ENCODE measurements at regions not wholly inside any gene's neighbourhood (a gene's known extent, or its start where the extent isn't known, plus 50 kb on each side); places are given as distances from the start of the nearest gene placed in this dataset.

DNA sequence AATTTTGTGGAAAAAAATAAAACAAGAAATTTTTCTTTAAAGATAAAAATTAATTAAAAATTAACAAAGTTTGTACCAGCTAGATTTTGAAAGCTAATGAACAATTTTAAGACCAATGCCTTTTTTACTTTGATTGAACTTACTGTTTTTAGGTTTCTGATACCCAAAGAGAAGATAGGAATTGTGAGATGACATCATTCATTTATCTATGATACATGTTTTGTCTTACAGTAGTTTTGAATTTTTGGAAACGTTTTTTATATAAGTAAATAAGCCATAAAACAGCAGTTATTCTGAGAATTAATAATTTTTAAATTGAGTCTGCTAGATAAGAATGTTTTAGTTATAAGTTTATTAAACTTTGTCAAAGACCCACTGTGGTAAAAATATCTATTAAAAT lies 65.0 kb upstream of the GPR174 start:
- H3K4me1 ChIP-seq (ENCODE audit: control insufficient read depth, extremely low read depth, insufficient read depth, low read length) = no peaks in the 10 kb centered on the region
- no peaks in the 10 kb centered on the region for H3K9me1 ChIP-seq (ENCODE audit: control insufficient read depth, extremely low read depth, insufficient read depth, low read length)
- H3K4me2 ChIP-seq (ENCODE audit: control insufficient read depth, extremely low read depth, insufficient read depth, low read depth, low read length) = no peak overlapping the region
- DNase-seq (ENCODE audit: low read depth, low spot score) = no peak
- H3K79me2 ChIP-seq (ENCODE audit: control insufficient read depth, insufficient read depth, low read length) = no peaks in the 10 kb centered on the region
- no peak overlapping the region for H2AFZ ChIP-seq (ENCODE audit: control insufficient read depth, low read length)
- no peaks in the 10 kb centered on the region for H4K20me1 ChIP-seq (ENCODE audit: control insufficient read depth, extremely low read depth, insufficient read depth, low read length)
- dilution Hi-C loops (cut with MboI; ENCODE audit: extremely low pct_ligation_motif_present, low sequenced_read_pairs) = no loop called here
- no peak overlapping the region for H3K9ac ChIP-seq (ENCODE audit: control insufficient read depth, extremely low read depth, insufficient read depth, low read length)
- TF ChIP-seq, protein P1, sequence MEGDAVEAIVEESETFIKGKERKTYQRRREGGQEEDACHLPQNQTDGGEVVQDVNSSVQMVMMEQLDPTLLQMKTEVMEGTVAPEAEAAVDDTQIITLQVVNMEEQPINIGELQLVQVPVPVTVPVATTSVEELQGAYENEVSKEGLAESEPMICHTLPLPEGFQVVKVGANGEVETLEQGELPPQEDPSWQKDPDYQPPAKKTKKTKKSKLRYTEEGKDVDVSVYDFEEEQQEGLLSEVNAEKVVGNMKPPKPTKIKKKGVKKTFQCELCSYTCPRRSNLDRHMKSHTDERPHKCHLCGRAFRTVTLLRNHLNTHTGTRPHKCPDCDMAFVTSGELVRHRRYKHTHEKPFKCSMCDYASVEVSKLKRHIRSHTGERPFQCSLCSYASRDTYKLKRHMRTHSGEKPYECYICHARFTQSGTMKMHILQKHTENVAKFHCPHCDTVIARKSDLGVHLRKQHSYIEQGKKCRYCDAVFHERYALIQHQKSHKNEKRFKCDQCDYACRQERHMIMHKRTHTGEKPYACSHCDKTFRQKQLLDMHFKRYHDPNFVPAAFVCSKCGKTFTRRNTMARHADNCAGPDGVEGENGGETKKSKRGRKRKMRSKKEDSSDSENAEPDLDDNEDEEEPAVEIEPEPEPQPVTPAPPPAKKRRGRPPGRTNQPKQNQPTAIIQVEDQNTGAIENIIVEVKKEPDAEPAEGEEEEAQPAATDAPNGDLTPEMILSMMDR (optimal IDR thresholded peaks at IDR 0.05 in 1 of 3, IDR thresholded peaks at IDR 0.05 in 1 of 3, conservative IDR thresholded peaks at IDR 0.05 in 1 of 3; ENCODE audit: extremely low read depth in 1 of 3, insufficient read depth in 2 of 3, low read length in 3 of 3) = no peak
- no peak for TF ChIP-seq EZH2 (IDR thresholded peaks at IDR 0.05; ENCODE audit: low read length)
- H3K36me3 ChIP-seq (ENCODE audit: control insufficient read depth in 2 of 2, extremely low read depth in 1 of 2, insufficient read depth in 2 of 2, low read length in 2 of 2) = no peaks in the 10 kb centered on the region
- no peaks in the 10 kb centered on the region for H3K9me3 ChIP-seq (ENCODE audit: control insufficient read depth, low read depth, low read length)
- FAIRE-seq = no peak
- H3K4me3 ChIP-seq (ENCODE audit: control insufficient read depth in 2 of 3, extremely low read depth in 1 of 3, insufficient read depth in 2 of 3, low read depth in 1 of 3, low read length in 3 of 3) = no peak overlapping the region
- H3K27me3 ChIP-seq (ENCODE audit: control insufficient read depth, extremely low read depth, insufficient read depth, low read length) = no peaks in the 10 kb centered on the region
- no peak overlapping the region for H3K27ac ChIP-seq (ENCODE audit: control insufficient read depth, insufficient read depth, low read length)

DNA sequence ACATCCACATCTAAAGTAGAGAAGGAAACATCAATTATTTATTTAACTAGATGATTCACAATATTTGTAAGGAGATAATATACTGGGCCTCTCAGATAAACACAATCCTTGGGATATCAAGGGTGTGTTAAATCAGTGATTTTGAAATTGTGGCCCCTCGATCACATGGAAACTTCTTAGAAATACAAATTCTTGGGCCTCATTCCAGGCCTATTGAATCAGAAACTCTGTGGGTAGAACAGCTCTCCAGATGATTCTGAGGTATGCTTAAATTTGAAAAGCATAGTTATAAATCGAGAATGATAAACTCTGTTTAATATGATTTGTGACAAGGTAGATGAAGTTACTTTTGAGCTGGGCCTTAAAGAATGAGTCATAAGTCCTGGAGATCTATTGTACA lies 64.3 kb upstream of the GPR174 start:
- Histone ChIP-seq H2AFZ (ENCODE audit: control insufficient read depth, low read length) (no peak overlapping the region), H3K4me2 (ENCODE audit: control insufficient read depth, extremely low read depth, insufficient read depth, low read depth, low read length) (no peak overlapping the region), H3K27ac (ENCODE audit: control insufficient read depth, insufficient read depth, low read length) (no peak overlapping the region), H3K4me1 (ENCODE audit: control insufficient read depth, extremely low read depth, insufficient read depth, low read length) (no peaks in the 10 kb centered on the region), H4K20me1 (ENCODE audit: control insufficient read depth, extremely low read depth, insufficient read depth, low read length) (no peaks in the 10 kb centered on the region), H3K9ac (ENCODE audit: control insufficient read depth, extremely low read depth, insufficient read depth, low read length) (no peak overlapping the region), H3K27me3 (ENCODE audit: control insufficient read depth, extremely low read depth, insufficient read depth, low read length) (no peaks in the 10 kb centered on the region), H3K79me2 (ENCODE audit: control insufficient read depth, insufficient read depth, low read length) (no peaks in the 10 kb centered on the region), H3K36me3 (ENCODE audit: control insufficient read depth in 2 of 2, extremely low read depth in 1 of 2, insufficient read depth in 2 of 2, low read length in 2 of 2) (no peaks in the 10 kb centered on the region), H3K9me3 (ENCODE audit: control insufficient read depth, low read depth, low read length) (no peaks in the 10 kb centered on the region), H3K9me1 (ENCODE audit: control insufficient read depth, extremely low read depth, insufficient read depth, low read length) (no peaks in the 10 kb centered on the region), H3K4me3 (ENCODE audit: control insufficient read depth in 2 of 3, extremely low read depth in 1 of 3, insufficient read depth in 2 of 3, low read depth in 1 of 3, low read length in 3 of 3) (no peak overlapping the region)
- DNase-seq (ENCODE audit: low read depth, low spot score) = no peak
- dilution Hi-C loops (cut with MboI; ENCODE audit: extremely low pct_ligation_motif_present, low sequenced_read_pairs) = no loop called here
- no peak for TF ChIP-seq EZH2 (IDR thresholded peaks at IDR 0.05; ENCODE audit: low read length)
- TF ChIP-seq, protein P1 (optimal IDR thresholded peaks at IDR 0.05 in 1 of 3, IDR thresholded peaks at IDR 0.05 in 1 of 3, conservative IDR thresholded peaks at IDR 0.05 in 1 of 3; ENCODE audit: extremely low read depth in 1 of 3, insufficient read depth in 2 of 3, low read length in 3 of 3) = no peak
- no peak for FAIRE-seq
